ENCODE measurements at regions not wholly inside any gene's neighbourhood (a gene's known extent, or its start where the extent isn't known, plus 50 kb on each side); places are given as distances from the start of the nearest gene placed in this dataset.

DNA sequence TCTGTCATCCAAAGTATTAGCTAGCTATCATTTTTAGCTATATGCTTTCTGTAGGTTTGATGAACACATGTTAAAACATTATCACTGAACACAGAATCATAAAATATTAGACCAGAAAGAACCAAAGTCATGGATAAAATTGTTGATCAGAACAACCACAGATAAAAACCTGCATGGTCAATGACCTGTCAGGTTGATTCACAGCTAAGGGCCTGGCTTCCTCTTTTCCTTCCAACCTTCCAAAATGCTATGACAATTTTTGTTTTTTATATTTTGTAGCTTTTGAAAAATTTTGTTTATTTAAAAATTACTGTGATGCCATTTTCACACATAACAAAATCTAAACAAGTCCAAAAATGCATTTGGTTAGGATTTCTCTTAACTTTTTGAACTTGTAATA, 444.4 kb upstream of the CHRM2 start:
- TF ChIP-seq, protein P1, sequence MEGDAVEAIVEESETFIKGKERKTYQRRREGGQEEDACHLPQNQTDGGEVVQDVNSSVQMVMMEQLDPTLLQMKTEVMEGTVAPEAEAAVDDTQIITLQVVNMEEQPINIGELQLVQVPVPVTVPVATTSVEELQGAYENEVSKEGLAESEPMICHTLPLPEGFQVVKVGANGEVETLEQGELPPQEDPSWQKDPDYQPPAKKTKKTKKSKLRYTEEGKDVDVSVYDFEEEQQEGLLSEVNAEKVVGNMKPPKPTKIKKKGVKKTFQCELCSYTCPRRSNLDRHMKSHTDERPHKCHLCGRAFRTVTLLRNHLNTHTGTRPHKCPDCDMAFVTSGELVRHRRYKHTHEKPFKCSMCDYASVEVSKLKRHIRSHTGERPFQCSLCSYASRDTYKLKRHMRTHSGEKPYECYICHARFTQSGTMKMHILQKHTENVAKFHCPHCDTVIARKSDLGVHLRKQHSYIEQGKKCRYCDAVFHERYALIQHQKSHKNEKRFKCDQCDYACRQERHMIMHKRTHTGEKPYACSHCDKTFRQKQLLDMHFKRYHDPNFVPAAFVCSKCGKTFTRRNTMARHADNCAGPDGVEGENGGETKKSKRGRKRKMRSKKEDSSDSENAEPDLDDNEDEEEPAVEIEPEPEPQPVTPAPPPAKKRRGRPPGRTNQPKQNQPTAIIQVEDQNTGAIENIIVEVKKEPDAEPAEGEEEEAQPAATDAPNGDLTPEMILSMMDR (conservative IDR thresholded peaks at IDR 0.05), result no peak
- no peak for TF ChIP-seq EZH2 (IDR thresholded peaks at IDR 0.05; ENCODE audit: low read depth)

Measured in PC-9 (cell line).